ENCODE measurements at regions not wholly inside any gene's neighbourhood (a gene's known extent, or its start where the extent isn't known, plus 50 kb on each side); places are given as distances from the start of the nearest gene placed in this dataset.

DNA sequence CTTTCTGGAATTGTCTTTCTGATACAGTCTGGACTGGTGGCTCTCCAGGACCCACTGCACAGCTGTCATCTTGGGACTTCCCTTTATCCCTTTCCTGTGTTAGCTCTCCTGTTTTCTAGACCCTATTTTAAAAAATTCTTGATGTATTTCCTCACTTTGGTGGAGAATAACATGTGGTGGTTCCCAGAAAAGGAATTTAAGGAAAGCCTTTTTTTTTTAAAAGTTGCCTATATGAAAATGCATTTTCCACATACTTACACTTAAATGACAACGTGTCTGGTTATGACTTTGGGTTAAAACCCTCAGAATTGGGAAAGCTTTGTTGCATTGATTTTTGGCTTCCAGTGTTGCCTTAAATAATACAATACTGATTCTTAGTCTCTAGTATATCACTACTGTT lies 400.7 kb downstream of the TMEM135 start:
- TF ChIP-seq, protein P1, sequence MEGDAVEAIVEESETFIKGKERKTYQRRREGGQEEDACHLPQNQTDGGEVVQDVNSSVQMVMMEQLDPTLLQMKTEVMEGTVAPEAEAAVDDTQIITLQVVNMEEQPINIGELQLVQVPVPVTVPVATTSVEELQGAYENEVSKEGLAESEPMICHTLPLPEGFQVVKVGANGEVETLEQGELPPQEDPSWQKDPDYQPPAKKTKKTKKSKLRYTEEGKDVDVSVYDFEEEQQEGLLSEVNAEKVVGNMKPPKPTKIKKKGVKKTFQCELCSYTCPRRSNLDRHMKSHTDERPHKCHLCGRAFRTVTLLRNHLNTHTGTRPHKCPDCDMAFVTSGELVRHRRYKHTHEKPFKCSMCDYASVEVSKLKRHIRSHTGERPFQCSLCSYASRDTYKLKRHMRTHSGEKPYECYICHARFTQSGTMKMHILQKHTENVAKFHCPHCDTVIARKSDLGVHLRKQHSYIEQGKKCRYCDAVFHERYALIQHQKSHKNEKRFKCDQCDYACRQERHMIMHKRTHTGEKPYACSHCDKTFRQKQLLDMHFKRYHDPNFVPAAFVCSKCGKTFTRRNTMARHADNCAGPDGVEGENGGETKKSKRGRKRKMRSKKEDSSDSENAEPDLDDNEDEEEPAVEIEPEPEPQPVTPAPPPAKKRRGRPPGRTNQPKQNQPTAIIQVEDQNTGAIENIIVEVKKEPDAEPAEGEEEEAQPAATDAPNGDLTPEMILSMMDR (IDR thresholded peaks at IDR 0.05): no peak
- TF ChIP-seq POLR2A (IDR thresholded peaks at IDR 0.05): no peak
